MCF 10A (cell line): ENCODE measurements at regions not wholly inside any gene's neighbourhood (a gene's known extent, or its start where the extent isn't known, plus 50 kb on each side); places are given as distances from the start of the nearest gene placed in this dataset.
"Not testable (repeated sequence)": the region's sequence is repeated elsewhere in the genome, so short reads cannot be mapped to it uniquely, and the experiment has no call there.

Experiments
- BruUV-seq: library from RNA; stranded (reverse); fragments of 400-500 nt; replicated peaks from 2 replicates; lab custom pipeline; 2021; lab: Mats Ljungman, UMichigan
- CTCF ChIA-PET: fragments of 300-600 bp; sonication (Branson Sonifier 250); formaldehyde crosslinking; extraction: SDS; loops from one replicate; lab custom pipeline; 2021; ENCODE audit warnings: antibody characterized with exemption, inconsistent platforms; lab: Yijun Ruan, JAX
- POLR2A ChIA-PET: fragments of 300-600, 350-650 bp; sonication (Branson Sonifier 250); formaldehyde crosslinking; extraction: SDS; loops from one replicate; lab custom pipeline; 2020; ENCODE audit warnings: antibody characterized with exemption, inconsistent platforms; lab: Yijun Ruan, JAX
- DNase-seq: peaks from one replicate; pipeline ENCODE4 v3.0.0-alpha.2; 2018; ENCODE audit not compliant: unreplicated experiment
- H3K27ac Mint-ChIP-seq: one replicate; pipeline ENCODE4 v1.8.0; 2022; ENCODE audit warnings: mild to moderate bottlenecking, low read depth, mixed read lengths; ENCODE audit not compliant: unreplicated experiment
- H3K27me3 Mint-ChIP-seq: one replicate; pipeline ENCODE4 v1.8.0; 2022; ENCODE audit warnings: mixed read lengths; ENCODE audit not compliant: insufficient read depth, unreplicated experiment
- H3K36me3 Mint-ChIP-seq: one replicate; pipeline ENCODE4 v1.8.0; 2022; ENCODE audit warnings: mild to moderate bottlenecking, moderate library complexity, mixed read lengths; ENCODE audit not compliant: insufficient read depth, unreplicated experiment
- H3K4me1 Mint-ChIP-seq: one replicate; pipeline ENCODE4 v1.8.0; 2022; ENCODE audit warnings: mixed read lengths; ENCODE audit not compliant: insufficient read depth, unreplicated experiment
- H3K4me3 Mint-ChIP-seq: one replicate; pipeline ENCODE4 v1.8.0; 2022; ENCODE audit warnings: mild to moderate bottlenecking, moderate library complexity, mixed read lengths; ENCODE audit not compliant: unreplicated experiment
- H3K9me3 Mint-ChIP-seq: one replicate; pipeline ENCODE4 v1.8.0; 2022; ENCODE audit warnings: mixed read lengths; ENCODE audit not compliant: unreplicated experiment
- intact Hi-C: fragments of 100-400 bp; cut with micrococcal nuclease; formaldehyde crosslinking; loops from 2 replicates; pipeline ENCODE4 v1.14.1; 2022
- TF ChIP-seq, protein P1 (sequence below): fragments of 200-600 bp; IDR thresholded peaks from one replicate; pipeline ENCODE4 v1.8.0; 2022; ENCODE audit warnings: antibody characterized with exemption, mild to moderate bottlenecking; ENCODE audit not compliant: unreplicated experiment

DNA sequence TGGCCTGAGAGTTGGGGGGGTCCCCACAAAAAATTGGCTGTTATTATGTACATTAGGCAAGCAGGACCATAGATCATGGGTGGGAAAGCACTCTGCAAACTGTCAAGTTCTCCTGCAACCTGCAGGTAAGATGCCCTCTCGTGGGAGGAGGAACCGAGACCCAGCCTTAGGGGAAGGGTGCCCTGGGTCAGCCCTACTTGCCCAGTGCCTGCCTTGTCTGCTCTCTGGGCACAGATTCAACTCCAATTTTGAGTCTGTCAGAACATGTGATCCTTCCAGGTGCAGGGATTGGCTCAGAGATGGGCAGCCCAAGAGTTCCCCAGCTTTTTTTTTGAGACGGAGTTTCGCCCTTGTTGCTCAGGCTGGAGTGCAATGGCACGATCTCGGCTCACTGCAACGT, 99.2 kb downstream of the PLXNA1 start:
- ChIA-PET POLR2A (no interaction called here), CTCF (interaction anchor here (1.5 kb wide), 1 partner anchor 32 kb away, joined by 3 read pairs; no protein-coding TSS in a partner anchor)
- H3K36me3 Mint-ChIP-seq = peaks cover 6% of the 10 kb centered on the region
- no peaks in the 10 kb centered on the region for H3K27me3 Mint-ChIP-seq
- no peak overlapping the region for H3K4me3 Mint-ChIP-seq
- H3K9me3 Mint-ChIP-seq = no peaks in the 10 kb centered on the region
- H3K27ac Mint-ChIP-seq = no peak overlapping the region
- no TSS peak for BruUV-seq
- no peak for DNase-seq
- TF ChIP-seq, protein P1, sequence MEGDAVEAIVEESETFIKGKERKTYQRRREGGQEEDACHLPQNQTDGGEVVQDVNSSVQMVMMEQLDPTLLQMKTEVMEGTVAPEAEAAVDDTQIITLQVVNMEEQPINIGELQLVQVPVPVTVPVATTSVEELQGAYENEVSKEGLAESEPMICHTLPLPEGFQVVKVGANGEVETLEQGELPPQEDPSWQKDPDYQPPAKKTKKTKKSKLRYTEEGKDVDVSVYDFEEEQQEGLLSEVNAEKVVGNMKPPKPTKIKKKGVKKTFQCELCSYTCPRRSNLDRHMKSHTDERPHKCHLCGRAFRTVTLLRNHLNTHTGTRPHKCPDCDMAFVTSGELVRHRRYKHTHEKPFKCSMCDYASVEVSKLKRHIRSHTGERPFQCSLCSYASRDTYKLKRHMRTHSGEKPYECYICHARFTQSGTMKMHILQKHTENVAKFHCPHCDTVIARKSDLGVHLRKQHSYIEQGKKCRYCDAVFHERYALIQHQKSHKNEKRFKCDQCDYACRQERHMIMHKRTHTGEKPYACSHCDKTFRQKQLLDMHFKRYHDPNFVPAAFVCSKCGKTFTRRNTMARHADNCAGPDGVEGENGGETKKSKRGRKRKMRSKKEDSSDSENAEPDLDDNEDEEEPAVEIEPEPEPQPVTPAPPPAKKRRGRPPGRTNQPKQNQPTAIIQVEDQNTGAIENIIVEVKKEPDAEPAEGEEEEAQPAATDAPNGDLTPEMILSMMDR = no peak
- no peaks in the 10 kb centered on the region for H3K4me1 Mint-ChIP-seq
- intact Hi-C loops = no loop called here

DNA sequence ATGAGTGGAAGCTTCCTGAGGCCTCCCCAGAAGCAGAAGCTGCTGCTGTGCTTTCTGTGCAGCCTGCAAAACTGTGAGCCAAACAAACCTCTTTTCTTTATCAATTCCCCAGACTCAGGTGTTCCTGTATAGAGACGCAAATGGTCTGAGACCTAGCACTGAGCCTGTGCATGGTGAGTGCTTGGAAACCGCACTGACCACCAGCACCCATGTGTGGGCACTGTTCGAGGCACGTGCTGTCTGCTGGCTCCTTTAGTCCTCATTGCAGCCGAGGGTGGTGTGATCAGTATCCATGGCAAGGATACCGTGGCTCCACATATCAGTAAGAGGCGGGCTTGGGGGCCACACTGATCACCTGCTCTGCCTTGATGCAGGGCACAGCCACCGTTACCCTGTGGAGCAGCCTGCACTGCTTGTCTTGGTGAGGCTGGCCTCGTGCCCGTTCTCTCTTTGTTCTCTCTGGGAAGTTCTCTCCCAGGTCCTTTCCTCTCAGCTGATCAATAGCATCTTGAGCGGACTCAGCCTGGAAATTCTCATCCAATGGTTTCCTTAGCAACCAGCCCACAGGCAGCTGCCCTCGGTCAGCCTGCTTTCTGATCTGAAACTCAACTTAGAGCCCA, 101.0 kb downstream of the PLXNA1 start:
- intact Hi-C loops = no loop called here
- Mint-ChIP-seq H3K27ac (no peak overlapping the region), H3K4me1 (no peaks in the 10 kb centered on the region), H3K9me3 (no peaks in the 10 kb centered on the region), H3K4me3 (no peak overlapping the region), H3K36me3 (peaks cover 6% of the 10 kb centered on the region), H3K27me3 (no peaks in the 10 kb centered on the region)
- ChIA-PET CTCF (interaction anchor here (0.5 kb wide), 1 partner anchor 419 kb away, joined by 3 read pairs; no protein-coding TSS in a partner anchor), POLR2A (no interaction called here)
- no TSS peak for BruUV-seq
- DNase-seq = no peak
- TF ChIP-seq, protein P1 = no peak

DNA sequence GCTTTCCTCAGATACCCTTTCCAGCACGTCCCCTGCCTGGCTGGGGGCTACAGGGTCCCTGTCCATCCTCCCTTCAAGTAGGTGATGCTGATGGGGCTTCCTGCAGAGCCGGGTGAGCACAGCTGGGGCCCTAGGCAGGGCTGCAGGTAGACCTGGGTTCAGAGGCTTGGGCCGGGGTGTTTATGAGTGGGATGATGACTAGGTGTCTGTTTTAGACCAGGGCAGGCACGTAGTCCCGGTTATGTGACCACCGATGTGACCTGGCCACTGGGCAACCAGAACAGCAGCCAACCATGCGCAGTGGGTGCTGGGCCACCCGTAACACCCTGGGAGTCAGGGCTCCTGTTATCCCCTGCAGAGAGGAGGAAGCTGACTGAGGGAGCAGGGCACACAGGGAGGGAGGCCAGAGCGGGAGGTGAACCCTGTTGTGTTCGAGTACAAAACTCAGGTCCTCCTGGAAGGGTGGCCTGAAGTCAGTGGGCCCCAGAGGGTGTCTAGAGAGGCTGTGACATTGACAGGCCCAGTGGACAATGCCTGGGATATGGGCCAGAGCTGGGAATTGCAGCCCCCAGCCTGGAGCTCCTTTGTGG, 101.6 kb downstream of the PLXNA1 start:
- no peak overlapping the region for H3K4me3 Mint-ChIP-seq
- TF ChIP-seq, protein P1 = no peak
- intact Hi-C loops = no loop called here
- CTCF ChIA-PET = interaction anchor here (0.5 kb wide), 1 partner anchor 221 kb away, joined by 3 read pairs; no protein-coding TSS in a partner anchor
- peaks cover 6% of the 10 kb centered on the region for H3K36me3 Mint-ChIP-seq
- no peak overlapping the region for H3K27ac Mint-ChIP-seq
- POLR2A ChIA-PET = interaction anchor here (0.8 kb wide), 1 partner anchor 20 kb away, joined by 3 read pairs; no protein-coding TSS in a partner anchor
- no TSS peak for BruUV-seq
- no peaks in the 10 kb centered on the region for H3K4me1 Mint-ChIP-seq
- no peaks in the 10 kb centered on the region for H3K27me3 Mint-ChIP-seq
- H3K9me3 Mint-ChIP-seq = no peaks in the 10 kb centered on the region
- no peak for DNase-seq

DNA sequence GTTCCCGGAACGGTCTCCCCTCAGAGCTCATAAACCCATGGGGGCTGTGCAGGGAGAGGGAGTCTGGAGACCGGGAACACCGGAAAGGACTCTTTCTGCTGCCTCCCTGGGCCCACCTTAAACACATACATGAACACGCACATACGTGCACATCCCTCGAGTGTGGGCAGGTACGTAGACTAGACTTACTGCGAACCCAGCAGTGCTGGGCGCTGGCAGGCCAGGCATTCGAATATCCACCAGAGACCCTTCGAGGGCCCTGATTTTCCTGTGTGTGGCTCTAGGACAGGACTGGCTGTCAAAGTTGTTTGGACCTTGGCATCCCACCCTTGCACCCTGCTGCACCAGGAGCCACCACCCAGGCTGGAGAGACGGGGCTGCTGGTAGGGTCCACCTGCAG, 102.7 kb downstream of the PLXNA1 start:
- DNase-seq = no peak
- TF ChIP-seq, protein P1 = no peak
- intact Hi-C loops = no loop called here
- H3K4me1 Mint-ChIP-seq = no peaks in the 10 kb centered on the region
- no TSS peak for BruUV-seq
- H3K27ac Mint-ChIP-seq = no peak overlapping the region
- POLR2A ChIA-PET = no interaction called here
- CTCF ChIA-PET = no interaction called here
- peaks cover under 1% of the 10 kb centered on the region for H3K36me3 Mint-ChIP-seq
- H3K9me3 Mint-ChIP-seq = no peaks in the 10 kb centered on the region
- no peaks in the 10 kb centered on the region for H3K27me3 Mint-ChIP-seq
- no peak overlapping the region for H3K4me3 Mint-ChIP-seq

DNA sequence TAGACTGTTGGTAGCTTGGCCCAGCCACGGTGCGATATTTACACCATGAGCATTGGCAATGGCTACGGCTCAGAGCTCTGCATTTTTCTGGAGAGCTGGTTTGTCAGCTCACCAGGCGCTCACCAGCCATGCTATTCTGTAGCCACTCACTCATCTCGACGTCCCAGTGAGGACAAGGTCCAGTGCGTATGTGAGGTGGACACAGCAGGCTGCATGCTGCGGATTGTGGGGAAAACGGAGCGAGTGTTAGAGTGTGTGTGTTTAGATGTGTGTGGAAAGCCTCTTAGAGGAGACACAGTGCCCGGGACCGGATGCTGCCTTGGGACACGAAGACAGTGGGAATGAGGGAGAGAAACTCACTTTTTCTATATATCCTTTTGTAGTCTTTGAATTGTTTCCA, 103.7 kb downstream of the PLXNA1 start:
- not testable (repeated sequence) for H3K27me3 Mint-ChIP-seq

More for the DNA sequence above, 103.7 kb downstream of the PLXNA1 start:
- BruUV-seq, H3K9me3 Mint-ChIP-seq, H3K4me3 Mint-ChIP-seq, intact Hi-C loops, POLR2A ChIA-PET, H3K27ac Mint-ChIP-seq, H3K4me1 Mint-ChIP-seq, H3K36me3 Mint-ChIP-seq, DNase-seq, CTCF ChIA-PET: not testable (repeated sequence)
